ENCODE measurements at regions not wholly inside any gene's neighbourhood (a gene's known extent, or its start where the extent isn't known, plus 50 kb on each side); places are given as distances from the start of the nearest gene placed in this dataset.

GRCh38 chr15:97692301-97693015 is 268.0 kb upstream of the ARRDC4 start:
- Histone ChIP-seq H3K79me2 (ENCODE audit: control insufficient read depth, insufficient read depth, low read length) (no peaks in the 10 kb centered on the region), H3K27ac (ENCODE audit: insufficient read depth, low read length) (no peak overlapping the region), H3K9ac (ENCODE audit: insufficient read depth, low read length) (no peak overlapping the region), H2AFZ (ENCODE audit: low read length) (no peak overlapping the region), H3K4me2 (ENCODE audit: extremely low read depth, insufficient read depth, low read length) (no peak overlapping the region), H3K27me3 (ENCODE audit: control insufficient read depth, insufficient read depth, low read length) (no peaks in the 10 kb centered on the region), H3K9me3 (ENCODE audit: control insufficient read depth, insufficient read depth, low read depth, low read length) (no peaks in the 10 kb centered on the region), H3K4me3 (replicated peaks in 1 of 4; ENCODE audit: control extremely low read depth in 1 of 4, insufficient read depth in 1 of 4, low read depth in 3 of 4, low read length in 4 of 4) (no peak overlapping the region), H4K20me1 (ENCODE audit: control insufficient read depth, extremely low read depth, insufficient read depth, low read length) (no peaks in the 10 kb centered on the region), H3K4me1 (ENCODE audit: control insufficient read depth, extremely low read depth, insufficient read depth, low read length) (no peaks in the 10 kb centered on the region), H3K36me3 (ENCODE audit: control insufficient read depth, insufficient read depth, low read length) (no peaks in the 10 kb centered on the region)
- DNase-seq (ENCODE audit: low read depth in 2 of 2): no peak
- no peak for TF ChIP-seq CTCF (conservative IDR thresholded peaks at IDR 0.05 in 1 of 2, IDR thresholded peaks at IDR 0.05 in 1 of 2; ENCODE audit: low read depth in 1 of 2, low read length in 2 of 2)

DNA sequence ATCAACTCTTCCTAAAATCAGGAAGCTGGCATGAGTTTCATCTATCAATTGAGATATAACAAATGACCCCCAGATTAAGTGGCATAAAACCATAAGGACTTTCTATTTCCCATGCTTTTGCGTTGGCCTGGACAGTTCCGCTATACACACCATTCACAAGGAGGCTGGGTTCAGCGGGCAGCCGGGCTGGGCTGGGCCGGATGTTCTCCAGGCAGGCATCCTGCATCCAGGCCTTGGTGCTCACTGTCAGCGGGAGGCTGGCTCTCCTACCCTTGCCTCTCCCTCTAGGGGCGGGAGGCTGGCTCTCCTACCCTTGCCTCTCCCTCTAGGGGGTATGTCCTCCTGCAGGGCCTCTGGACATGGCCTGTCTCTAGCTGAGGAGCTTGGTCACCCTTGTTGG is 266.0 kb upstream of the ARRDC4 start:
- H3K27me3 ChIP-seq (ENCODE audit: control insufficient read depth, insufficient read depth, low read length): no peaks in the 10 kb centered on the region
- no peak overlapping the region for H3K4me2 ChIP-seq (ENCODE audit: extremely low read depth, insufficient read depth, low read length)
- no peaks in the 10 kb centered on the region for H3K79me2 ChIP-seq (ENCODE audit: control insufficient read depth, insufficient read depth, low read length)
- no peak for DNase-seq (ENCODE audit: low read depth in 2 of 2)
- H3K36me3 ChIP-seq (ENCODE audit: control insufficient read depth, insufficient read depth, low read length): no peaks in the 10 kb centered on the region
- no peak overlapping the region for H3K27ac ChIP-seq (ENCODE audit: insufficient read depth, low read length)
- H3K4me1 ChIP-seq (ENCODE audit: control insufficient read depth, extremely low read depth, insufficient read depth, low read length): no peaks in the 10 kb centered on the region
- H4K20me1 ChIP-seq (ENCODE audit: control insufficient read depth, extremely low read depth, insufficient read depth, low read length): no peaks in the 10 kb centered on the region
- no peak overlapping the region for H3K9ac ChIP-seq (ENCODE audit: insufficient read depth, low read length)
- TF ChIP-seq CTCF (conservative IDR thresholded peaks at IDR 0.05 in 1 of 2, IDR thresholded peaks at IDR 0.05 in 1 of 2; ENCODE audit: low read depth in 1 of 2, low read length in 2 of 2) (no peak), EZH2 (IDR thresholded peaks at IDR 0.05; ENCODE audit: low read length, missing control alignments) (no peak)
- H3K9me3 ChIP-seq (ENCODE audit: control insufficient read depth, insufficient read depth, low read depth, low read length): no peaks in the 10 kb centered on the region
- H3K4me3 ChIP-seq (replicated peaks in 1 of 4; ENCODE audit: control extremely low read depth in 1 of 4, insufficient read depth in 1 of 4, low read depth in 3 of 4, low read length in 4 of 4): no peak overlapping the region
- H2AFZ ChIP-seq (ENCODE audit: low read length): no peak overlapping the region

- Histone ChIP-seq H3K4me3 (replicated peaks in 1 of 4; ENCODE audit: control extremely low read depth in 1 of 4, insufficient read depth in 1 of 4, low read depth in 3 of 4, low read length in 4 of 4) (no peak overlapping the region), H3K4me2 (ENCODE audit: extremely low read depth, insufficient read depth, low read length) (no peak overlapping the region), H3K27ac (ENCODE audit: insufficient read depth, low read length) (no peak overlapping the region), H3K9me3 (ENCODE audit: control insufficient read depth, insufficient read depth, low read depth, low read length) (no peaks in the 10 kb centered on the region), H2AFZ (ENCODE audit: low read length) (no peak overlapping the region), H3K27me3 (ENCODE audit: control insufficient read depth, insufficient read depth, low read length) (no peaks in the 10 kb centered on the region), H3K4me1 (ENCODE audit: control insufficient read depth, extremely low read depth, insufficient read depth, low read length) (no peaks in the 10 kb centered on the region), H4K20me1 (ENCODE audit: control insufficient read depth, extremely low read depth, insufficient read depth, low read length) (no peaks in the 10 kb centered on the region), H3K9ac (ENCODE audit: insufficient read depth, low read length) (no peak overlapping the region), H3K36me3 (ENCODE audit: control insufficient read depth, insufficient read depth, low read length) (no peaks in the 10 kb centered on the region), H3K79me2 (ENCODE audit: control insufficient read depth, insufficient read depth, low read length) (no peaks in the 10 kb centered on the region)
- no peak for DNase-seq (ENCODE audit: low read depth in 2 of 2)
- TF ChIP-seq EZH2 (IDR thresholded peaks at IDR 0.05; ENCODE audit: low read length, missing control alignments) (no peak), CTCF (conservative IDR thresholded peaks at IDR 0.05 in 1 of 2, IDR thresholded peaks at IDR 0.05 in 1 of 2; ENCODE audit: low read depth in 1 of 2, low read length in 2 of 2) (no peak)
These were observed 257.1 kb upstream of the ARRDC4 start for GRCh38 chr15:97703400-97703799.

Data from fibroblast of lung (primary cell).